ENCODE measurements at regions not wholly inside any gene's neighbourhood (a gene's known extent, or its start where the extent isn't known, plus 50 kb on each side); places are given as distances from the start of the nearest gene placed in this dataset.

DNA sequence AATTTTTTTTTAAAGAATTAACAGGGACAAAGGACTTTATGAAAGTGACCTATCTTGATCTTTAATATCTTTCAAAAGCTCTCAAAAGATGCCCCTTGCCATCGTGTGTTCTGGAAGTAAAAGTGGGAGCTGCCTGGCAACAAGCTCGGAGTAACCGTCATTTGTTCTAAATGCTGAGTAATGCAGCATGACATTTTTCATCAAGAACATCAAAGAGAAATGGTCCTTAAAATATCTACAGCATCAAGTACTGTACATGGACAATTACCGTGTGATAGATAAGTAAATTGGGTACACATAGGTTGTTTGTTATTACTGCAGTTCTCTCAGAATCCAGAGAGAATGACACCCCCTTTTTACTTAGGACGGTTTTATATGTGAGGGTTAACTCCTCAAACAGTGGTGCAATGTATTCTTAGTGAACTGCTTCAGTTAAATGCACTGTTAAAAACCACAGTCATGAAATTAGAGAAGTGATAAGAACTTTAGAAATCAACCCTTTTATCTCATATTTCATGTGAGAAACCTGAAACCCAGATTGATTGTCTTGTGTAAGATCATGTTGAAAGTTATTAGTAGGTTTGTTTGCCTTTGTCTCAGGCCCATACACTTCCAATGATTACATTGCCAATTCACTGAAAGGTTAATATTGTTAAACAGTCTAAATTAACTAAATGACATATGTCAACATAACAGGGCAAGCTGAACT, 90.6 kb upstream of the HNMT start:
- no peak for DNase-seq (ENCODE audit: extremely low spot score in 2 of 2)
- no peaks in the 10 kb centered on the region for H3K27me3 ChIP-seq
- H3K27ac ChIP-seq: no peak overlapping the region
- H3K36me3 ChIP-seq: no peaks in the 10 kb centered on the region
- no peaks in the 10 kb centered on the region for H3K4me1 ChIP-seq
- no peak overlapping the region for H3K4me3 ChIP-seq
- intact Hi-C loops (cut with DNase I): no loop called here
- no peaks in the 10 kb centered on the region for H3K9me3 ChIP-seq
- TF ChIP-seq POLR2A (IDR thresholded peaks at IDR 0.05): no peak
- no peak for TF ChIP-seq CTCF (IDR thresholded peaks at IDR 0.05)

DNA sequence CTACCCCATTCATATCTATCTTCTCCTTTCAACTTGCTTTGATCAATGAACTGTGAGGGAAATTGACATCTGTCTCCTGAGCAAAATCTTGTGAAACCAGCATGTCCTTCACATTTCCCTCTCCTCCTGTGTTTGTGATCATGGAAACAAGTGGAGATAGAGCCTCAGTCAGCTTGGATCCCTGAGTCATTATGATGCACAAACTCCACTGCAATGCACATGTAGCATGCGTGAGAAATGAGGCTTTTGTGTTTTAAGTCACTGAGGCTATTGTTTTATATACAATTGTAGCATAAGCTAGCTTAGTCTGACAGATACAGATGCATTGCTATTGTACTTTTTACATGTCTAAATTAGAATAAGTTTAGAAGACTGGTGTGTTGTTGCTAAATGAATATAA, 85.2 kb upstream of the HNMT start:
- H3K9me3 ChIP-seq: no peaks in the 10 kb centered on the region
- intact Hi-C loops (cut with DNase I): no loop called here
- TF ChIP-seq CTCF (IDR thresholded peaks at IDR 0.05): no peak
- TF ChIP-seq POLR2AphosphoS5 (IDR thresholded peaks at IDR 0.05; ENCODE audit: insufficient read depth in 1 of 2, low read depth in 1 of 2): no peak
- no peak for TF ChIP-seq POLR2A (IDR thresholded peaks at IDR 0.05)
- H3K4me3 ChIP-seq: no peak overlapping the region
- no peaks in the 10 kb centered on the region for H3K27me3 ChIP-seq
- H3K4me1 ChIP-seq: no peaks in the 10 kb centered on the region
- H3K27ac ChIP-seq: no peak overlapping the region
- H3K36me3 ChIP-seq: no peaks in the 10 kb centered on the region
- no peak for DNase-seq (ENCODE audit: extremely low spot score in 2 of 2)

DNA sequence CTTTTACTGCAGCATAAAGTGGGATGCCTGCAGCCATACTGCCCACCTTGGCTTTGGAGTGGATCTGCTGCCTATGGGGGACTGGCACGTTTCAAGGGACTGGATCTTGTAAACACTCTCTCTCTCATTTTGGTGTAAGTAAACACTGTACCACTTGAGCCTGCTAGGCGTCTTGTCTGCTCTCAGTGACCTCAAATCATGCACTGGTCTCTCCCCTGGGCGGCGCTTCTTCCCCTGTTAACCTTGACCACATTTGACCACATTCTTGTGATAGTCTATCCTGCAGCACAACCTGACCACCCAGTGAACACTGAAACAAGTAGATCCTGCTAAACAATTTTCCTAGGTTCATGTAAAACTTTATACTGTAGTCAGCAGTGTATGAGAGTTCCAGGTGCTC, 82.6 kb upstream of the HNMT start:
- Histone ChIP-seq H3K36me3 (no peaks in the 10 kb centered on the region), H3K4me1 (no peaks in the 10 kb centered on the region), H3K27me3 (no peaks in the 10 kb centered on the region), H3K27ac (no peak overlapping the region), H3K4me3 (no peak overlapping the region), H3K9me3 (no peaks in the 10 kb centered on the region)
- DNase-seq (ENCODE audit: extremely low spot score in 2 of 2): no peak
- no peak for TF ChIP-seq POLR2A (IDR thresholded peaks at IDR 0.05)
- TF ChIP-seq POLR2AphosphoS5 (IDR thresholded peaks at IDR 0.05; ENCODE audit: insufficient read depth in 1 of 2, low read depth in 1 of 2): no peak
- TF ChIP-seq CTCF (IDR thresholded peaks at IDR 0.05): no peak
- intact Hi-C loops (cut with DNase I): no loop called here

DNA sequence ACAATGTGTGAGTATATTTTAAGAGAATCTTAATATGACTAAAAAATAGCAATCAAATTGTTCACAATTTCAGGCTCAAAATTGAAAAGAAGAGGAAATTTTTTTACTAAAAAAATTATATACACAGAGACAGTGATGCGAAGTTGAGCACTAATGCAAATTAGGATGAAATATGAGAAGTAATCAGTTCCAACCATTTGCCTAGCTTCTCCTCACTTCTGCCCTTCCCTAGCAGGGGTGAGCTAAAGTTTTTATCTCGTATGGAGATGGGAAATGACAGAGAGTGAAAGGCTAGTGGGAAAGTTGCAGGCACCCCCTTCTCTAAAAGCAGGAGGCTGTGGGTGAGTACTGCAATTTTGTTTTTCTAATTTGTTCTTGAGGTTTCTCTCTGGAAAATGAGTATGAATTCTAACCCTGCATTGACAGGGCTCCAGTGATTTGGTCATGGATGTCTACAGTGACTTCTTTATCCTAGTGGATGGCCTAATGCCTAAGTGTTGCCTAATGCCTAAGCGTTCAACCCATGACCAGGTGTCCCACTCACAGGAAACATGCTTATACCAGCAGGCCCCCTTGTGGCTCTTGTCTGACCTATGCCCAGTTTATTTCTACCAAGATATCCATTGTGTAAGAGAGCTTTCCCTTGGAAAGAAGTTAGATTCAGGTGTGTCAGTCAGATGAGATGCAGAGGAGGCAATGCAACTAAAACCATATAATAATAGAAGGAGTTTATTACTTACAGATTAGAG, 78.0 kb upstream of the HNMT start:
- Histone ChIP-seq H3K27ac (no peak overlapping the region), H3K9me3 (no peaks in the 10 kb centered on the region), H3K36me3 (no peaks in the 10 kb centered on the region), H3K4me3 (no peak overlapping the region), H3K4me1 (no peaks in the 10 kb centered on the region), H3K27me3 (no peaks in the 10 kb centered on the region)
- DNase-seq (ENCODE audit: extremely low spot score in 2 of 2): no peak
- intact Hi-C loops (cut with DNase I): no loop called here
- no peak for TF ChIP-seq POLR2AphosphoS5 (IDR thresholded peaks at IDR 0.05; ENCODE audit: insufficient read depth in 1 of 2, low read depth in 1 of 2)
- no peak for TF ChIP-seq CTCF (IDR thresholded peaks at IDR 0.05)

GRCh38 chr2:137888845-137889244, 75.4 kb upstream of the HNMT start:
- TF ChIP-seq POLR2AphosphoS5 (IDR thresholded peaks at IDR 0.05; ENCODE audit: insufficient read depth in 1 of 2, low read depth in 1 of 2): no peak
- peak in 1 of 3 experiments; percentile 20 for TF ChIP-seq CTCF (IDR thresholded peaks at IDR 0.05)
- intact Hi-C loops (cut with DNase I): no loop called here
- Histone ChIP-seq H3K27me3 (no peaks in the 10 kb centered on the region), H3K36me3 (no peaks in the 10 kb centered on the region), H3K27ac (no peak overlapping the region), H3K9me3 (no peaks in the 10 kb centered on the region), H3K4me1 (no peaks in the 10 kb centered on the region), H3K4me3 (no peak overlapping the region)
- no peak for DNase-seq (ENCODE audit: extremely low spot score in 2 of 2)
